Superior temporal gyrus (tissue), 1 donor: ENCODE measurements at regions not wholly inside any gene's neighbourhood (a gene's known extent, or its start where the extent isn't known, plus 50 kb on each side); places are given as distances from the start of the nearest gene placed in this dataset.
"Not testable (repeated sequence)": the region's sequence is repeated elsewhere in the genome, so short reads cannot be mapped to it uniquely, and the experiment has no call there.

Experiments
- DNase-seq: peaks from one replicate; pipeline ENCODE4 v3.0.0-alpha.2; 2016; ENCODE audit errors: extremely low spot score

GRCh38 chr2:209049608-209050007, 374.2 kb upstream of the MAP2 start:
- DNase-seq, result no peak

GRCh38 chr2:209062210-209062609, 361.6 kb upstream of the MAP2 start:
- no peak for DNase-seq

DNA sequence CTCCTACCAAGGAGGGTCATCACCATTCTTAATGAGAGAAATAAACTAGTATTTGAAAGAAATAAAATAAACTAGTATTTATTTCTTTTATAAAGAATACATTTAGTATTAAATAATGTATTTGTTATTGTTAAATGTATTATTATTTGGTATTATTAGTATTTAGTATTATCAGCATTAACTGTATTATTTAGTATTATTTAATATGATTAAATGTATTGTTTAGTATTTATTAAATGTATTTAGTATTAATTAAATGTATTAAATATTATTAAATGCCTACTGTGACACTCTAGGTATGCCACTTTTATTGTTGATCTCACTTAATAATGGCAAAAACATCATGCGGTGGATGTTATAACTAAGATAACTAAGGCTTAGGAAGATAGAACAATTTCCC, 353.6 kb upstream of the MAP2 start:
- no peak for DNase-seq

GRCh38 chr2:209073151-209073550, 350.7 kb upstream of the MAP2 start:
- DNase-seq, result no peak

DNA sequence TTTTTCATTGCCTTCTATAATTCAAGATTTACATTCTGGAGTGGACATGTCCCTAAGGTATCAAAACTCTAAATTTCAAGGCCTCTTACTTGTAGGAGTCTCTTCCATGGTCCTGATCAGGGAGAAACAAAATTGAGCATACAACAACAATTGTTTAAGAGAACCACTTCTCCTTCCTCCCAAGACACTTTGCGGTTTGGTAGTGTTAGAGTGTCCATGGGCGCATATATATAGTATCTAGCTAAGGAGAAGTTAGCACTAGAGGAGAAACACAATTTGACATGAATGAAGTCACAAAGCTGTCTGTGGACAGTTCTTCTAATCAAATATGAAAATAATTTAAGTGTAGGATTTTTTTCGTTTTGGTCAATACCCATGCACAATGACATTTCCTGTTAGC, 349.1 kb upstream of the MAP2 start:
- DNase-seq, result peak; percentile 19

- DNase-seq, result no peak
These were observed 347.7 kb upstream of the MAP2 start for GRCh38 chr2:209076151-209076550.

- DNase-seq, result no peak
These were observed 337.1 kb upstream of the MAP2 start for GRCh38 chr2:209086761-209087160.

GRCh38 chr2:209091056-209091455, 332.8 kb upstream of the MAP2 start:
- DNase-seq, result no peak

GRCh38 chr2:209094221-209094620, 329.6 kb upstream of the MAP2 start:
- DNase-seq, result no peak

DNA sequence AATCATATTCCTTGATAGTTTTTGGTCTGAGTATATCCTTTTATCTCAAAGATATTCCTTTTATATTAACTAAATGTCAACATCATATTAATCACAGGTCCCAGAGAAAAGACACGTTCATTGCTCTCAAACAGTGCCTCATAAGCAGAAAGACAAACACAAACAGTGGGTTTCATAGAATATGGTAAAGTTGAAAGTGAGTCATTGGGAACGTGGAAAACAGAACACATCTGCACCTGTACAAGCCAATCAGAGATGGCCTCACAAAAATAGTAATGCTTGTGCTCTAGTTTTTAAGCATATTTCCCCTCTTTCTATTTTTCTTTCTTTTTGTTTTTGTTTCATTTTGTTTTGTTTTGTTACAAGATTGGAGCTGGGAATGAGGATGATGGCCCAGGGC, 328.4 kb upstream of the MAP2 start:
- no peak for DNase-seq

DNA sequence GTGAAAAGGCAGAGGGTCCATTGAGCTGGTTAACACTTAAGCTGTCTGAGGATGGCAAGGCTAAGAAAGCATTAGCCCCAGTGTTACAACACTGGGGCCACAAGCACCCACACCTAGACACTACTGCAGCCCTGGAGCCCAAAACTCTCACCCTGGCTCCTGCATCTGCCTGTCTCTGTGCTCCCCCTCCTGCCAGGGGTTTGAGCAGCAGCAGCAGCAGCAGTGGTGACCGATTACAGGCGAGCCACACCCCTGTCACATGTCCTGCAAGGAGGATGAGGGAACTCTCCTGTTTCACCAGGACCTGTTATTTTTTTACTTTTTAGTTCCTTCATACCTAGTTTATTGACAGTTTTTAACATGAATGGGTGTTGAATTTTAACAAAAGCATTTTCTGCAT, 326.7 kb upstream of the MAP2 start:
- DNase-seq, result no peak

- no peak for DNase-seq
These were observed 321.5 kb upstream of the MAP2 start for GRCh38 chr2:209102319-209102718.

- DNase-seq, result no peak
These were observed 310.8 kb upstream of the MAP2 start for GRCh38 chr2:209113026-209113425.

DNA sequence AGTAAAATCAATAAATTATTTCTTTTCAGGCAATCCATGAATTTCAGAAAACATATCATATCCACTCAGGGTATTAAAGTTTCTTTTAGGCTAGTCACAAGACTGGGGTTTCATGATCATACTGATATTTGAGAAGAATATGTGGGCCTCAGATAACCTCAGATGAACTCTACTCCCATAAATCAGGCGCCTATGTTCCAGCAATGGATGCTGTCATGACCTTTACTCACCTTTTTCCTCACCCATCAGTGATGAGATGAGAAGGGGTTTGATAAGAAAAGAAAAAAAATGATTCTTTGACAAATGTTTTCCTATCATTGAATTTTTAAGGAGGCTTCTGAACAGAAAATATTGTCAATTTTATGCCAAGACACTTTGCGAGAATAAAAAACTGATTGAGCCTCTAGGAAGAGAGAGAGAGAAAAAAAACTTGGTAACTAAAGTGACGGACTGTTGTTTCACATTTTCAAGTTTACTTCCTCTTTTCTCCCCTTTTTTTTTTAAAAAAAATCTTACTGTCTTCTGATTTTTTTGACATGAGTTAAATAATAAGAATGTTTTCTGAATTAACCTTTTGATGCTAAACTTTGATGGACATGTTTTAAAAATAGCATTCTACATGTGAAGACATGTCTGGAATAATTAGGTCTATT, 309.1 kb upstream of the MAP2 start:
- no peak for DNase-seq

GRCh38 chr2:209121691-209122090, 302.2 kb upstream of the MAP2 start:
- DNase-seq, result no peak

DNA sequence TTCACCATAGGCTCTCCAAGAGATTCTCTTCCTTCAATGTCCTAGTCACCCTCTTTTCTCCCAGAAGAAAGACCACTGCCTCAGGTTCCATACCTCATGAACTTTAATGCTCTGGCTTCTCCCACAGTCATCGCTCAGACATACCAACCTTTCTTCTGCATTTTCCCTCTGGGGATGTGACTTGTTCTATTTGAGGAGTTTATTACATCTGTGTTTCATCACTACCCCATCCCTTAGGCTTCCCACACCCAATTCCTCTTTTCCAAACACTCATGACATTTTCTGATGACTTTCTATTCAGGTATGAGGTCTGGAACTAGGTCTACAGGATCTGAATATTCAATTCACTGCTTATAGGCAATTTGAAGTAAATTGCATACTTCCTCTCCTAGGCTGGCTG, 298.6 kb upstream of the MAP2 start:
- DNase-seq, result no peak

- no peak for DNase-seq
These were observed 285.8 kb upstream of the MAP2 start for GRCh38 chr2:209138079-209138478.

- no peak for DNase-seq
These were observed 282.7 kb upstream of the MAP2 start for GRCh38 chr2:209141142-209141541.

GRCh38 chr2:209141818-209142217, 282.0 kb upstream of the MAP2 start:
- no peak for DNase-seq

- not testable (repeated sequence) for DNase-seq
These were observed 278.6 kb upstream of the MAP2 start for GRCh38 chr2:209145220-209145691.

GRCh38 chr2:209145941-209146681, 277.7 kb upstream of the MAP2 start:
- DNase-seq, result no peak

DNA sequence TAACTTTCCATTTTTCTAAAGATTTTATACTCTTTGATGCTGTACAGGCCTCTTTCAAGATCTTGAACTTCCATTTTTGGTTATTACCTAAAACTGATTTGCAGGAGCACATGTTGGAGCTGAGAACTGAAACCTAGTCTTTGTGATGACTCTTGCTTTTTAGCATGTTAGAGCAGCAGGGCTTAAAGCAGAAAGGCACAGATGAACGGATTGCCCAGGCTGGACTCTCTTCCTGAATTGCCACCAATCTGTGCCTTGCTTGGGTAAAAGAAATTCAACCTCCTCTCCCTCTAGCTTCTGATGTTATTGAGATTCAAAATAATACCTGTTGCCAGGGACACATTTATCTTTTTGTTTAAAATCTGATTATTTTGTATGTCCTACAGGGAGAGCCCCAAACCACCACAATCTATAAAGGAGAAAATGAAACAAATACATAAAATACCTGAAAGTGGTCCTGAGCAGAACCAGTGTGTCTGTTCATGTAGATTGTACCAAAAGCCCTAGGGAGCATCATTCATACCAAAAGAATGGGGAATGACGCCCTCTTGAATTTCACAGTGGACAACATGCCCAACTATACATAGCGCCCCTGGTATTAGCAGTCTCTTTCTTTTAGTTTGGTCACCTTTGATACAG, 277.0 kb upstream of the MAP2 start:
- no peak for DNase-seq

- no peak for DNase-seq
These were observed 275.9 kb upstream of the MAP2 start for GRCh38 chr2:209147981-209148380.
